Body of pancreas (tissue), 4 donors: ENCODE measurements at regions not wholly inside any gene's neighbourhood (a gene's known extent, or its start where the extent isn't known, plus 50 kb on each side); places are given as distances from the start of the nearest gene placed in this dataset.

ENCODE experiments used
- CTCF ChIP-seq, 7 experiments: fragments of 450-650 bp in 4 of 7; fragments of 200-600 bp in 3 of 7; sonication (generic) in 3 of 7; IDR thresholded peaks; one replicate each; pipeline ENCODE4 v1.5.1; 2016 to 2019; ENCODE audit warnings: antibody characterized with exemption in 7 of 7
- POLR2A ChIP-seq, 3 donors: fragments of 450-650 bp; IDR thresholded peaks; one replicate each; pipeline ENCODE4 v1.6.1; 2016; ENCODE audit warnings: antibody characterized with exemption in 3 of 3, mild to moderate bottlenecking in 2 of 3

GRCh38 chr2:235216901-235217300 is 265.1 kb downstream of the SH3BP4 start:
- TF ChIP-seq CTCF (IDR thresholded peaks at IDR 0.05) = no peak
- TF ChIP-seq POLR2A (IDR thresholded peaks at IDR 0.05) = no peak
